HG02870 (cell line): ENCODE measurements at regions not wholly inside any gene's neighbourhood (a gene's known extent, or its start where the extent isn't known, plus 50 kb on each side); places are given as distances from the start of the nearest gene placed in this dataset.

Experiments
- ATAC-seq: cut with Tn5 transposase; IDR thresholded peaks from one replicate; pipeline ENCODE4 v1.9.1; 2021; ENCODE audit warnings: mild to moderate bottlenecking, moderate library complexity; ENCODE audit not compliant: unreplicated experiment

GRCh38 chr9:86460216-86461002, 106.2 kb upstream of the TUT7 start:
- ATAC-seq, result no peak

GRCh38 chr9:86459599-86460155, 105.5 kb upstream of the TUT7 start:
- no peak for ATAC-seq

GRCh38 chr9:86459191-86459590, 105.0 kb upstream of the TUT7 start:
- ATAC-seq, result no peak

GRCh38 chr9:86458191-86458855, 104.1 kb upstream of the TUT7 start:
- ATAC-seq, result no peak

GRCh38 chr9:86456416-86456815, 102.2 kb upstream of the TUT7 start:
- no peak for ATAC-seq

GRCh38 chr9:86454701-86455615, 100.7 kb upstream of the TUT7 start:
- no peak for ATAC-seq

GRCh38 chr9:86452201-86452828, 98.1 kb upstream of the TUT7 start:
- ATAC-seq, result no peak

GRCh38 chr9:86449246-86449645, 95.0 kb upstream of the TUT7 start:
- no peak for ATAC-seq

GRCh38 chr9:86445671-86446070, 91.5 kb upstream of the TUT7 start:
- no peak for ATAC-seq

- no peak for ATAC-seq
These were observed 89.8 kb upstream of the TUT7 start for GRCh38 chr9:86443992-86444391.

- no peak for ATAC-seq
These were observed 80.0 kb upstream of the TUT7 start for GRCh38 chr9:86434039-86434726.

GRCh38 chr9:86424251-86424891, 70.2 kb upstream of the TUT7 start:
- ATAC-seq, result no peak

- no peak for ATAC-seq
These were observed 60.0 kb upstream of the TUT7 start for GRCh38 chr9:86413971-86414880.

- ATAC-seq, result no peak
These were observed 56.1 kb upstream of the TUT7 start for GRCh38 chr9:86410281-86410680.

GRCh38 chr9:86408121-86408520, 53.9 kb upstream of the TUT7 start:
- ATAC-seq, result no peak

- no peak for ATAC-seq
These were observed 52.8 kb upstream of the TUT7 start for GRCh38 chr9:86407022-86407421.

GRCh38 chr9:86406366-86406765, 52.2 kb upstream of the TUT7 start:
- ATAC-seq, result no peak

- ATAC-seq, result no peak
These were observed 51.7 kb upstream of the TUT7 start for GRCh38 chr9:86405926-86406325.

GRCh38 chr9:86405086-86405491, 50.9 kb upstream of the TUT7 start:
- ATAC-seq, result no peak
